GM12878 (cell line): ENCODE measurements at regions not wholly inside any gene's neighbourhood (a gene's known extent, or its start where the extent isn't known, plus 50 kb on each side); places are given as distances from the start of the nearest gene placed in this dataset.

Experiments
- ATAC-seq: fragments of 200-7000 bp; cut with Tn5 transposase; 3 replicates; pipeline ENCODE4 v1.9.1; 2020; ENCODE audit warnings: mild to moderate bottlenecking, moderate library complexity
- BruUV-seq: library from RNA; stranded (reverse); fragments of 400-500 nt; replicated peaks from 2 replicates; lab custom pipeline; 2021; lab: Mats Ljungman, UMichigan
- CTCF ChIA-PET: fragments of 300-600 bp; sonication (Branson Sonifier 250); formaldehyde crosslinking; extraction: SDS; loops from one replicate; lab custom pipeline; 2021; ENCODE audit warnings: inconsistent platforms; lab: Yijun Ruan, JAX
- POLR2A ChIA-PET: fragments of 350-600 bp; formaldehyde crosslinking; extraction: SDS; loops from one replicate; lab custom pipeline; 2021; ENCODE audit warnings: inconsistent platforms; lab: Charles Lee
- RAD21 ChIA-PET: fragments of 300-600 bp; sonication (Branson Sonifier 250); formaldehyde crosslinking; loops from one replicate; lab custom pipeline; 2023; ENCODE audit warnings: antibody characterized with exemption; ENCODE audit not compliant: unreplicated experiment; lab: Charles Lee
- SMC1A ChIA-PET: fragments of 300-600 bp; sonication (Branson Sonifier 250); formaldehyde crosslinking; loops from one replicate; lab custom pipeline; 2023; ENCODE audit not compliant: unreplicated experiment, uncharacterized antibody; lab: Charles Lee
- DNase-seq: peaks from one replicate; pipeline ENCODE4 v3.0.0-alpha.2; 2011; ENCODE audit warnings: low read depth, low spot score
- FAIRE-seq: peaks from 3 replicates; lab custom pipeline; 2011; peaks lifted over from hg19 to GRCh38; lab: Jason Lieb, UNC
- H2AFZ ChIP-seq: 2 replicates; pipeline ENCODE4 v1.6.0; 2011; ENCODE audit warnings: low read depth, low read length, control low read depth; ENCODE audit not compliant: control insufficient read depth
- H3K27ac ChIP-seq: 2 replicates; pipeline ENCODE4 v1.5.1; 2011; ENCODE audit warnings: control low read depth; ENCODE audit not compliant: control insufficient read depth, insufficient read depth
- H3K27me3 ChIP-seq, 2 experiments: replicated peaks in 1 of 2; 2 replicates each; pipeline versions ENCODE4 v1.6.0 to v1.6.1; 2011; ENCODE audit warnings: low read length in 1 of 2; ENCODE audit not compliant: control insufficient read depth in 2 of 2, insufficient read depth in 2 of 2
- H3K36me3 ChIP-seq, 2 experiments: 2 replicates each; pipeline ENCODE4 v1.5.1; 2011; ENCODE audit warnings: low read length in 1 of 2; ENCODE audit not compliant: control insufficient read depth in 2 of 2, insufficient read depth in 2 of 2
- H3K4me1 ChIP-seq: 2 replicates; pipeline ENCODE4 v1.6.1; 2011; ENCODE audit warnings: mild to moderate bottlenecking, low read length, moderate library complexity, mixed read lengths; ENCODE audit not compliant: control insufficient read depth, insufficient read depth
- H3K4me2 ChIP-seq: 2 replicates; pipeline ENCODE4 v1.6.0; 2011; ENCODE audit warnings: control low read depth; ENCODE audit not compliant: control insufficient read depth, insufficient read depth
- H3K4me3 ChIP-seq: fragments of 200-600 bp; sonication (generic); 2 replicates; pipeline ENCODE4 v1.5.1; 2016
- H3K79me2 ChIP-seq: 2 replicates; pipeline ENCODE4 v1.6.0; 2011; ENCODE audit warnings: low read length; ENCODE audit not compliant: control insufficient read depth, insufficient read depth
- H3K9ac ChIP-seq: 2 replicates; pipeline ENCODE4 v1.8.0; 2011; ENCODE audit warnings: low read length, control low read depth, mixed read lengths; ENCODE audit not compliant: control insufficient read depth, insufficient read depth
- H3K9me3 ChIP-seq: replicated peaks from 3 replicates; pipeline ENCODE4 v1.5.1; 2011; ENCODE audit warnings: mild to moderate bottlenecking, low read length; ENCODE audit not compliant: control insufficient read depth, insufficient read depth
- H4K20me1 ChIP-seq: 2 replicates; pipeline ENCODE4 v1.6.0; 2011; ENCODE audit not compliant: control insufficient read depth, insufficient read depth
- BCL11A ChIP-seq: IDR thresholded peaks from 2 replicates; pipeline ENCODE4 v1.6.1; 2011; ENCODE audit warnings: low read depth, low read length
- EP300 ChIP-seq, 2 experiments: fragments of 150-350 bp in 1 of 2; IDR thresholded peaks; 2 replicates each; pipeline ENCODE4 v1.6.1; 2011 to 2012; ENCODE audit warnings: low read depth in 2 of 2, low read length in 2 of 2, borderline replicate concordance in 1 of 2, improper control_type of control experiment in 1 of 2, inconsistent platforms in 1 of 2; ENCODE audit not compliant: control insufficient read depth in 1 of 2
- LARP7 ChIP-seq: fragments of 450-650 bp; IDR thresholded peaks from 2 replicates; pipeline ENCODE4 v1.6.1; 2017; ENCODE audit warnings: mild to moderate bottlenecking
- MYC ChIP-seq: IDR thresholded peaks from 2 replicates; pipeline ENCODE4 v1.6.1; 2011; ENCODE audit warnings: mild to moderate bottlenecking, low read length, moderate library complexity, inconsistent platforms; ENCODE audit not compliant: insufficient read depth, insufficient replicate concordance, insufficient read length, severe bottlenecking
- RAD51 ChIP-seq: fragments of 450-650 bp; IDR thresholded peaks from 2 replicates; pipeline ENCODE4 v1.6.1; 2016; ENCODE audit warnings: moderate library complexity, mild to moderate bottlenecking, inconsistent platforms
- SPI1 ChIP-seq: IDR thresholded peaks from 2 replicates; pipeline ENCODE4 v1.6.1; 2011; ENCODE audit warnings: low read depth, mild to moderate bottlenecking, low read length, moderate library complexity, borderline replicate concordance; ENCODE audit not compliant: insufficient read depth
- SREBF2 ChIP-seq: IDR thresholded peaks from 2 replicates; pipeline ENCODE4 v1.6.1; 2012; ENCODE audit warnings: mild to moderate bottlenecking, low read length
- TAF1 ChIP-seq: IDR thresholded peaks from 2 replicates; pipeline ENCODE4 v1.6.1; 2011; ENCODE audit warnings: mild to moderate bottlenecking, low read depth, low read length, borderline replicate concordance
- TCF7 ChIP-seq: IDR thresholded peaks from 2 replicates; pipeline ENCODE4 v1.6.1; 2014; ENCODE audit warnings: antibody characterized with exemption, borderline replicate concordance
- ZNF207 ChIP-seq: fragments of 450-650 bp; IDR thresholded peaks from 2 replicates; pipeline ENCODE4 v1.6.1; 2014; ENCODE audit warnings: antibody characterized with exemption, mild to moderate bottlenecking, borderline replicate concordance
- ZSCAN29 ChIP-seq: fragments of 450-650 bp; IDR thresholded peaks from 2 replicates; pipeline ENCODE4 v1.6.1; 2017; ENCODE audit warnings: mild to moderate bottlenecking, moderate library complexity
- WGBS: methylation state at CpG from one replicate; pipeline ENCODE4 v1.1.6; 2016; ENCODE audit warnings: low lambda C conversion rate; ENCODE audit not compliant: insufficient replicate concordance, insufficient coverage; ENCODE audit errors: missing lambda C conversion rate; 5-methylcytosine and 5-hydroxymethylcytosine counted together
- in situ Hi-C: fragments of 300-500 bp; cut with MboI; formaldehyde crosslinking; loops from 9 replicates; pipeline ENCODE4 v1.14.3; 2018; ENCODE audit warnings: mixed read lengths
- intact Hi-C: fragments of 100-400 bp; cut with micrococcal nuclease; formaldehyde crosslinking; loops from one replicate; pipeline ENCODE4 v1.14.2; 2022; ENCODE audit not compliant: unreplicated experiment
- TF ChIP-seq, protein P1 (sequence below): fragments of 450-650 bp; formaldehyde crosslinking; IDR thresholded peaks from 2 replicates; pipeline ENCODE4 v1.5.0; 2022; ENCODE audit warnings: mild to moderate bottlenecking, missing genetic modification characterization
- TF ChIP-seq, protein P2 (sequence below): IDR thresholded peaks from 2 replicates; pipeline ENCODE4 v1.6.1; 2011; ENCODE audit warnings: mild to moderate bottlenecking, low read depth, low read length, moderate library complexity; ENCODE audit not compliant: insufficient replicate concordance
- TF ChIP-seq, protein P3 (sequence below): fragments of 450-650 bp; formaldehyde crosslinking; IDR thresholded peaks from 2 replicates; pipeline ENCODE4 v1.4.0; 2020; ENCODE audit warnings: mild to moderate bottlenecking, moderate library complexity
- TF ChIP-seq, protein P4 (sequence below): fragments of 450-650 bp; IDR thresholded peaks from 2 replicates; pipeline ENCODE4 v1.6.1; 2016; ENCODE audit warnings: mild to moderate bottlenecking

DNA sequence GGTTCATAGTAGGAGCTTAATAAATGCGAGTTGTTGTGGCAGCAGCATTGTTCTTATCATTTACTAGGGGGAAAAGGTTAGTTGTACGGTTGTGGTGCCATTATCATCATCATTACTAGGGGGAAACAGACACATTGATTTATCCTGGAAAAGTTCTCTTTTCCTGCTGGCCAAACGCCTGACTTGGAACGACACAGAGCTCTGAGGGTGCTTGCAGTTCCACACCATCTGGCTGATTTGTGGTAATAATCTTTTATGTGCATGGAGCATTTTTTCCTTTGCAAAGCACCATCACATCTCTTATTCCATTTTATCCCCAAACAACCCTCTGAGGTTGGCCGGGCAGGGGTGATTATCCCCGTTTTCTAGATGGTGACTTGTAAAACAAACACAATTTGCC, 219.4 kb downstream of the BUB3 start:
- Histone ChIP-seq H3K4me2 (no peak overlapping the region), H3K27me3 (no peaks in the 10 kb centered on the region), H2AFZ (no peak overlapping the region), H3K9ac (no peak overlapping the region), H4K20me1 (no peaks in the 10 kb centered on the region), H3K27ac (no peak overlapping the region), H3K4me1 (no peaks in the 10 kb centered on the region), H3K36me3 (no peaks in the 10 kb centered on the region), H3K9me3 (peaks cover 5% of the 10 kb centered on the region; the same call in 1 of the 3 replicates), H3K79me2 (no peaks in the 10 kb centered on the region), H3K4me3 (no peak overlapping the region)
- BruUV-seq = no TSS peak
- SMC1A ChIA-PET = interaction anchor here (0.6 kb wide), 1 partner anchor 125 kb away, joined by 3 read pairs; no protein-coding TSS in a partner anchor
- RAD21 ChIA-PET = no interaction called here
- 74% methylated on average over 6 of the region's 6 CpGs for WGBS
- POLR2A ChIA-PET = no interaction called here
- ATAC-seq (no peak), DNase-seq (no peak), FAIRE-seq (no peak)
- in situ Hi-C loops = no loop called here
- intact Hi-C loops = no loop called here
- CTCF ChIA-PET = no interaction called here
- no peak for TF ChIP-seq LARP7
- no peak for TF ChIP-seq TAF1
- TF ChIP-seq RAD51 = no peak
- TF ChIP-seq, protein P1, sequence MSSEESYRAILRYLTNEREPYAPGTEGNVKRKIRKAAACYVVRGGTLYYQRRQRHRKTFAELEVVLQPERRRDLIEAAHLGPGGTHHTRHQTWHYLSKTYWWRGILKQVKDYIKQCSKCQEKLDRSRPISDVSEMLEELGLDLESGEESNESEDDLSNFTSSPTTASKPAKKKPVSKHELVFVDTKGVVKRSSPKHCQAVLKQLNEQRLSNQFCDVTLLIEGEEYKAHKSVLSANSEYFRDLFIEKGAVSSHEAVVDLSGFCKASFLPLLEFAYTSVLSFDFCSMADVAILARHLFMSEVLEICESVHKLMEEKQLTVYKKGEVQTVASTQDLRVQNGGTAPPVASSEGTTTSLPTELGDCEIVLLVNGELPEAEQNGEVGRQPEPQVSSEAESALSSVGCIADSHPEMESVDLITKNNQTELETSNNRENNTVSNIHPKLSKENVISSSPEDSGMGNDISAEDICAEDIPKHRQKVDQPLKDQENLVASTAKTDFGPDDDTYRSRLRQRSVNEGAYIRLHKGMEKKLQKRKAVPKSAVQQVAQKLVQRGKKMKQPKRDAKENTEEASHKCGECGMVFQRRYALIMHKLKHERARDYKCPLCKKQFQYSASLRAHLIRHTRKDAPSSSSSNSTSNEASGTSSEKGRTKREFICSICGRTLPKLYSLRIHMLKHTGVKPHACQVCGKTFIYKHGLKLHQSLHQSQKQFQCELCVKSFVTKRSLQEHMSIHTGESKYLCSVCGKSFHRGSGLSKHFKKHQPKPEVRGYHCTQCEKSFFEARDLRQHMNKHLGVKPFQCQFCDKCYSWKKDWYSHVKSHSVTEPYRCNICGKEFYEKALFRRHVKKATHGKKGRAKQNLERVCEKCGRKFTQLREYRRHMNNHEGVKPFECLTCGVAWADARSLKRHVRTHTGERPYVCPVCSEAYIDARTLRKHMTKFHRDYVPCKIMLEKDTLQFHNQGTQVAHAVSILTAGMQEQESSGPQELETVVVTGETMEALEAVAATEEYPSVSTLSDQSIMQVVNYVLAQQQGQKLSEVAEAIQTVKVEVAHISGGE (CRISPR knock-in tag) = no peak
- TF ChIP-seq ZNF207 = no peak
- no peak for TF ChIP-seq MYC
- TF ChIP-seq, protein P2, sequence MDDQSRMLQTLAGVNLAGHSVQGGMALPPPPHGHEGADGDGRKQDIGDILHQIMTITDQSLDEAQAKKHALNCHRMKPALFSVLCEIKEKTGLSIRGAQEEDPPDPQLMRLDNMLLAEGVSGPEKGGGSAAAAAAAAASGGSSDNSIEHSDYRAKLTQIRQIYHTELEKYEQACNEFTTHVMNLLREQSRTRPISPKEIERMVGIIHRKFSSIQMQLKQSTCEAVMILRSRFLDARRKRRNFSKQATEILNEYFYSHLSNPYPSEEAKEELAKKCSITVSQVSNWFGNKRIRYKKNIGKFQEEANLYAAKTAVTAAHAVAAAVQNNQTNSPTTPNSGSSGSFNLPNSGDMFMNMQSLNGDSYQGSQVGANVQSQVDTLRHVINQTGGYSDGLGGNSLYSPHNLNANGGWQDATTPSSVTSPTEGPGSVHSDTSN = no peak
- no peak for TF ChIP-seq BCL11A
- TF ChIP-seq, protein P3, sequence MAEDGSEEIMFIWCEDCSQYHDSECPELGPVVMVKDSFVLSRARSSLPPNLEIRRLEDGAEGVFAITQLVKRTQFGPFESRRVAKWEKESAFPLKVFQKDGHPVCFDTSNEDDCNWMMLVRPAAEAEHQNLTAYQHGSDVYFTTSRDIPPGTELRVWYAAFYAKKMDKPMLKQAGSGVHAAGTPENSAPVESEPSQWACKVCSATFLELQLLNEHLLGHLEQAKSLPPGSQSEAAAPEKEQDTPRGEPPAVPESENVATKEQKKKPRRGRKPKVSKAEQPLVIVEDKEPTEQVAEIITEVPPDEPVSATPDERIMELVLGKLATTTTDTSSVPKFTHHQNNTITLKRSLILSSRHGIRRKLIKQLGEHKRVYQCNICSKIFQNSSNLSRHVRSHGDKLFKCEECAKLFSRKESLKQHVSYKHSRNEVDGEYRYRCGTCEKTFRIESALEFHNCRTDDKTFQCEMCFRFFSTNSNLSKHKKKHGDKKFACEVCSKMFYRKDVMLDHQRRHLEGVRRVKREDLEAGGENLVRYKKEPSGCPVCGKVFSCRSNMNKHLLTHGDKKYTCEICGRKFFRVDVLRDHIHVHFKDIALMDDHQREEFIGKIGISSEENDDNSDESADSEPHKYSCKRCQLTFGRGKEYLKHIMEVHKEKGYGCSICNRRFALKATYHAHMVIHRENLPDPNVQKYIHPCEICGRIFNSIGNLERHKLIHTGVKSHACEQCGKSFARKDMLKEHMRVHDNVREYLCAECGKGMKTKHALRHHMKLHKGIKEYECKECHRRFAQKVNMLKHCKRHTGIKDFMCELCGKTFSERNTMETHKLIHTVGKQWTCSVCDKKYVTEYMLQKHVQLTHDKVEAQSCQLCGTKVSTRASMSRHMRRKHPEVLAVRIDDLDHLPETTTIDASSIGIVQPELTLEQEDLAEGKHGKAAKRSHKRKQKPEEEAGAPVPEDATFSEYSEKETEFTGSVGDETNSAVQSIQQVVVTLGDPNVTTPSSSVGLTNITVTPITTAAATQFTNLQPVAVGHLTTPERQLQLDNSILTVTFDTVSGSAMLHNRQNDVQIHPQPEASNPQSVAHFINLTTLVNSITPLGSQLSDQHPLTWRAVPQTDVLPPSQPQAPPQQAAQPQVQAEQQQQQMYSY (CRISPR knock-in tag) = no peak
- TF ChIP-seq EP300 (IDR thresholded peaks at IDR 0.05; ENCODE audit: borderline replicate concordance in 1 of 2, control insufficient read depth in 1 of 2, low read depth in 2 of 2, low read length in 2 of 2) = no peak
- TF ChIP-seq SREBF2 = no peak
- TF ChIP-seq, protein P4, sequence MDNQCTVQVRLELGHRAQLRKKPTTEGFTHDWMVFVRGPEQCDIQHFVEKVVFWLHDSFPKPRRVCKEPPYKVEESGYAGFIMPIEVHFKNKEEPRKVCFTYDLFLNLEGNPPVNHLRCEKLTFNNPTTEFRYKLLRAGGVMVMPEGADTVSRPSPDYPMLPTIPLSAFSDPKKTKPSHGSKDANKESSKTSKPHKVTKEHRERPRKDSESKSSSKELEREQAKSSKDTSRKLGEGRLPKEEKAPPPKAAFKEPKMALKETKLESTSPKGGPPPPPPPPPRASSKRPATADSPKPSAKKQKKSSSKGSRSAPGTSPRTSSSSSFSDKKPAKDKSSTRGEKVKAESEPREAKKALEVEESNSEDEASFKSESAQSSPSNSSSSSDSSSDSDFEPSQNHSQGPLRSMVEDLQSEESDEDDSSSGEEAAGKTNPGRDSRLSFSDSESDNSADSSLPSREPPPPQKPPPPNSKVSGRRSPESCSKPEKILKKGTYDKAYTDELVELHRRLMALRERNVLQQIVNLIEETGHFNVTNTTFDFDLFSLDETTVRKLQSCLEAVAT = no peak
- no peak for TF ChIP-seq TCF7
- TF ChIP-seq ZSCAN29 = no peak
- no peak for TF ChIP-seq SPI1
